Left kidney (tissue), 1 donor: ENCODE measurements at regions not wholly inside any gene's neighbourhood (a gene's known extent, or its start where the extent isn't known, plus 50 kb on each side); places are given as distances from the start of the nearest gene placed in this dataset.
"Not testable (repeated sequence)": the region's sequence is repeated elsewhere in the genome, so short reads cannot be mapped to it uniquely, and the experiment has no call there.

ENCODE experiments used
- DNase-seq: peaks from one replicate; pipeline ENCODE4 v3.0.0-alpha.2; 2013

DNA sequence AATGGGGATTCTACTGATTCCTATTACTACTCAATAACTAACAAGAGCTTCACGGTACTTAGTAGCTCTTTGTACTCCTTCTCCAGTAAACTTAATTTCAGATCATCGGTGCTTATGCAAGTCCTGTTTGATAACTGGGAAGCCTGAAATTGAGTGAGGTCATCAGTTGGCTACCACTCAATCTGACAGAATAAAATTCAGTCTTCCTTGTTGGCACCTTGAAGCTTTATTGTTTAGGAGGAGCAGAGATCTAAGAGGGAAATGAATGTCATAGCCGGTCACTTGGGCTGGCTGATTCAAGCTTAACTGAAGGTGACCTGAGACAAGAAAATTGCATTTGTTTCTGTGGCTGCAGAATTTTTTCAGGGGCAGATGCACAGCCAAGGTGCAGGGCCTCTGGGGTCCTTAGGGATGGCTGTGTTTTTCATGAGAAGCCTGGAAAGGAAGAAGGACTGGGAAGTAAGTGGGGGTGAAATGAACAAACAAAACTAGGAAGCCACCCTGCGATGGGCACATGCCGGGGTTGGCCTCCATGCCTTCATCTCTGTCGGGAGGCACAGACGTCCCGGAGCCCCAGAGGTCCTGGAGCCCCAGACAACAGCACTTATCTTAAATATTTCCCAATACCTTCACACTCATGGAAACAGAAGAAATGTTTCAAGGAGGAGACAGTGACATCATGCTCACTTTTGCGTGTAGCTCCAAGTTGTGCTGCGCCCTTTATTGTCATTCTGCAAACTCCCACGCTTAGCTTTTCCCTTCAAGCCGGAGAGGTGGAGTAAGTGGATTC, 85.0 kb upstream of the KIF5B start:
- no peak for DNase-seq

DNA sequence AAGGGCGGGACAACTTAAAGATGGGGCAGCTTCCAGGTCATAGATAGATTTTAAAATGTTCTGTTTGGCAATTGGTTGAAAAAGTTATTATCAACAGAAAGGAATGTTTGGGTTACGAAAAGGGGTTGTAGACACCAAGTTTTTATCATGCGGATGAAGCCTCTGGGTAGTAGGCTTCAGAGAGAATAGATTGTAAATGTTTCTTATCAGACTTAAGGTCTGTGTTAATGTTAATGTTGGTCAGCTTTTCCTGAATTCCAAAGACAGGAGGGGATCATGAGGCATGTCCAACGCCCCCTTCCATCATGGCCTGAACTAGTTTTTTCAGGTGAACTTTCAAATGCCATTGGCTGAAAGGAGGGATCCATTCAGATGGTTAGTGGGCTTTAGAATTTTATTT, 84.2 kb upstream of the KIF5B start:
- no peak for DNase-seq

GRCh38 chr10:32139223-32140073, 83.2 kb upstream of the KIF5B start:
- DNase-seq = peak; percentile 7

- not testable (repeated sequence) for DNase-seq
Measured at GRCh38 chr10:32136927-32137326, 80.7 kb upstream of the KIF5B start.

GRCh38 chr10:32135796-32136195, 79.6 kb upstream of the KIF5B start:
- DNase-seq = not testable (repeated sequence)

- DNase-seq = no peak
Measured at GRCh38 chr10:32132357-32132946, 76.2 kb upstream of the KIF5B start.

DNA sequence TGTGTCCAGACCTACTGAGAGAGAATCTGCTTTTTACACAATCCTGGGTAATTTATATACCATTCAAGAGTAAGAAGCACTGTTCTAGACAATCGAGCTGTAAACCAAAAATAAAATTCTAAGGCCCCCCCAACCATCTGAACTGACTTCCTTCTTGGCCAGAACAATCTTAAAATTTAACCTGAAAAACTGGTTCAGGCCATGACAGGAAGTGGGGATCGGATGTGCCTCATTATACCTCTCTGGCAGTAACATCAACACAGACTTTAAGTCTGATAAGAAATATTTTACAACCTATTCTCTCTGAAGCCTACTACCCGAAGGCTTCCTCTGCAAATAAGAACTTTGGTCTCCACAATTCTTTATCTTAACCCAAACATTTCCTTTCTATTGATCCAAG, 75.2 kb upstream of the KIF5B start:
- DNase-seq = no peak

DNA sequence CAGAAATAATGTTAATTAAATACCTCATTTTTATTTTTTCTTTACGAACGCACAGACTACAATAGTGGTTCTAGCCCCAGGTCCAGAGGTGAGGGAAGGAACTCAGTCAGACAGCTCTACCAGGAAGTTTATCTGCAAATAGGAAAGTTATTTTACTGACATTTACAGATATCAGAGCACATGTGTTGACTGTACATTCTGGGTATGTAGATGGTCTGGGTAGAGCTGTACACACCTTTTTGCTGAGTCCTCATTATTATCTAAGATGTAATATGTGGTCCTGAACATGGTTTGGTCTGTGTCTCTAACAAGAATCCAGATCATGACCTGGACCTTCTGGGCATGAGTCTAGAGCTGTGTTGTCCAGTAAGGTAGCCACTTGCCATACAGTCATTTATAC, 74.6 kb upstream of the KIF5B start:
- no peak for DNase-seq

DNA sequence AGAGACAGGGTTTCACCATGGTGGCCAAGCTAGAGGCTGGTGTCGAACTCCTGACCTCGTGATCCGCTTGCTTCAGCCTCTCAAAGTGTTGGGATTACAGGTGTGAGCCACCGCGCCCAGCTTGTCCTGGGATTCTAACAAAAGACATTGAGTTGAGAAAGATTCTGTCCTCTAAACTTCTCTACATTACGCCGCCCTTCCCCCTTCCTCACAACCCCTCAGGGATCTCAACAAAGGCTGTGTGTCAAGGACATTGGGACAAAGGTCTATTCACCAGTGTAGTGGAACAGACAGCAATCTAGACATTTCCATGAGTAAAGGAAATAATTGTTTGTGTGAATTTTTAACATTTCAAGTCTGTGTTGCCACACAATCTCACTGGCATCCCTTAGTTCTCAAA, 68.8 kb upstream of the KIF5B start:
- DNase-seq = no peak

GRCh38 chr10:32123021-32123420, 66.8 kb upstream of the KIF5B start:
- no peak for DNase-seq

DNA sequence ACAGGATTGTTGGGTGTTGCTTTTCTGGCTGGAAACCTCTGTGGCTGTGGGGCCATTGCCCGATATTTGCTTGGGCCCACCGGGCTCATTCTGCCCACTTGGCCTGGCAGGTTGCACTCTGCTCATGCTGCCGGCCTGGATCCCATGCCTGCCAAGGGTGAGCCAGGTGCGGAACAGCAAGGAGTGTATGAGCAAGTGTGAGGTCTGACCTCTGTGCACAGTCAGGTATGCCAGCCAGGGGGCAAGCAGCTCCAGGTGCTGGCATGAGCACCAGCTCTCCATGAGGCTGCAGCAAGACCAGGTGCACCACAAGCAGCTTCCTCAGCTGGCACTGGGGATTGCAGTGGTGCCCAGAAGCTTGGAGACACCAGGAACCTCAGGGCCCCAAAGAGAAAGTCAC, 65.4 kb upstream of the KIF5B start:
- no peak for DNase-seq

- DNase-seq = no peak
Measured at GRCh38 chr10:32120147-32120546, 63.9 kb upstream of the KIF5B start.

GRCh38 chr10:32114508-32114907, 58.3 kb upstream of the KIF5B start:
- DNase-seq = no peak

DNA sequence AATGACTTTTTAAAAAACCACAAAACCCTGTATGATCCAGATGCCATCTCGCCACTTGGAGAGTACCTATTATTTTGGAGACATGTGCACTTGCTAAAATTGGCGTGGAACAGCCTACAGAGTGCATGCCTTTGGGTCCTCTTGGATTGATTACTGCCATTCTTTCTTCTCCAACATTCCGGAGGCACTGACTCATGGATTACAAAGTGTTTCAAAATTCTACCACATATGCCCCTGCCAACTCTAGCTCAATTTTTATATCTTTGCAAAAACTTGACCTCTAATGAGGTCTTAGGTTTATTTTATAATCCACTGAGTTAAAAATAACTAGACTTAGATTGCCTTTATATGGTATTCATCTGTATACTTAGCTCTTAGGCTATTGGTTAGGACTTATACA, 55.8 kb upstream of the KIF5B start:
- DNase-seq = no peak

DNA sequence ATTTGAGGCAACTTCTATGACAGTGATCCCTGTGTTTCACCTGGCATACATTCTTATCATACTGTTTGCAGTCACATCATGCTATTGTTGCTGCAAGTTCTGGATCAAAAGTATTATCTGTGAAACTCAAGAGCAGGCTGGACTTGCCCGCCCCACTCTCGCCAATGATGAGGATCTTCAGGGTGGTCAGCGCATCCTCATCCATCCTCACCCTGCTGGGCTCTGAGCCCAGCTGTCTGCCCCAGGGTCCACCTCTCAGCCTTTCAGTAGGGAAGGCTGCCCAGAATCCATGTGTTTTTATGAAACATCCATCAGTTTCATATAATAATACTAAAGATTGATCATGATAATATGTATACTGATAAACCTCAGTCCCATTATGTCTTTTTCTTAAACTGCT, 55.4 kb upstream of the KIF5B start:
- no peak for DNase-seq

GRCh38 chr10:32110790-32111189, 54.6 kb upstream of the KIF5B start:
- no peak for DNase-seq

DNA sequence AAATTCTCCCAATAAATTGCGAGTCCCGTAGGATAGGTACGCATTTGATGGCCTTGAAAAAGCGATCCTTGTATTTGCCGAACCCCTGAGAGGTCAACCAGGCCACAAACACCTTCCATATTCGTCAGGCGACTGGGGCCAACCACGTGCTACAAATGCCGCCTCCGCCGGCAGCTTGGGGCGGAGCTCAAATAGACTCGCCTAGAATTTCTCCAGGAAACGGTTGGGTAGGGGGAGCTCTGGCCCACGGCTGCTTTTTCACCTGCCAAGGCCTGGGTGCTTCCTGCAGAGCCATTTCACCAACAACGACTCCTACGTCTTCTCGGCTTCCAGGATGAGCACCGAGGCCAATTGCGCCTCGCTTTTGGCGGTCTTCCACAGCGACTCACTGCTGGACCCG, 53.4 kb upstream of the KIF5B start:
- no peak for DNase-seq
